HG02981 (cell line): ENCODE measurements at regions not wholly inside any gene's neighbourhood (a gene's known extent, or its start where the extent isn't known, plus 50 kb on each side); places are given as distances from the start of the nearest gene placed in this dataset.

Experiments used
- ATAC-seq: cut with Tn5 transposase; IDR thresholded peaks from one replicate; pipeline ENCODE4 v1.9.1; 2021; ENCODE audit warnings: mild to moderate bottlenecking, moderate library complexity; ENCODE audit not compliant: unreplicated experiment

DNA sequence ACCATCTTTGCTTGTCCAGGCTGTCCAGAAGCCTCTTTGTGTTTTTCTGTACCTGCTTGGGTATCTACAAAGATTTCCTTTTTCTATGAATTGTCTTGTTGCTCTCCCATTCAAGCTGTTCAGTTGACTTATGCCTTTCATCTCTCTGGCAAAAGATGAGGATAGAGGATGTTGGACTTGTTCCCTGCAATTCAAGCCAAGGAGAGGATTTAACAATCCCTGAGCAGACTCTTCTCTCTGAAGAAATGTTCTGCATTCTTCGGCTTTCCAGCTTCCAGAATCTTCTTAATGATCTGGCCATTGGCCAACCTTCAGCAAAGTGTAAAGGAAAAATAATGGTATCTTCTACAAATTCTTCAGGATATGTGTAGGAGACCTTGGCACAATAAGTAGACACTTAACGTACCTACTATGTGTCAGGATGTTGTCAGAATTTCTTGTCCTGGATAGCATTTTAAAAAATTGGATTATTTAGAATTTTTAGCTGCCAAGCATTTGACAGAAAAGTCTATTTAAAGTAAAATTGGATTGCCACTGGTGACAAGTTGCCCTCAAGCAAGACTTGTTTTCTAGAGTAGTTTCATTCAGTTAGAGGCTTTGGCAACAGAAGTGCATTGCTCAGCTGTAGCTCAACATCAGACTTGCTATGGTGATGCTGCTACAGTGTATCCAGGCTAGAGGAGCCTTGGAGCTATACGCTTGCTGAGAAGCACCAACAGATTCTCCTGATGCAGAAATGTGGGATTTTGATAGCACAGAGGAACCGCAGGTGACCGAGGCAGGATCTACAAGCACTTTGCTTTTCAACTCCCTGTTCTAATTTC, 455.7 kb downstream of the SUCLA2 start:
- no peak for ATAC-seq

DNA sequence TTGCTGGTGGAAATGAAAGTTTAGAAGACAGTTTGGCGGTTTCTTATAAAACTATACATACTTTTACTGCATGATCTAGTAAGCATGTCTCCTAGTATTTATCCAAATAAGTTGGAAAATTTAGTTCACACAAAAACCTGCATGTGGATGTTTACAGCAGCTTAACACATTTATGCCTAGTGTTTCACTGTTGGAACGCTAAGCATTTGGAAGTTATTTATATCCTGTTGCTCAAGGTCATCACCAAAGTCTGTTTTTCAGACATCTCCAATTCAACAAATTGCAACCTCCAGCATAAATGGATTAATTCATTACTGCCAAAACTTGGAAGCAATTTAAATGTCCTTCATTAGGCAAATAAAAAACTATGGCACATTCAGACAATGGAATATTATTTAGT, 461.8 kb downstream of the SUCLA2 start:
- ATAC-seq, result no peak

GRCh38 chr13:47523771-47524170, 477.3 kb downstream of the SUCLA2 start:
- no peak for ATAC-seq

GRCh38 chr13:47521890-47522487, 479.1 kb downstream of the SUCLA2 start:
- ATAC-seq, result no peak

GRCh38 chr13:47519626-47520025, 481.4 kb downstream of the SUCLA2 start:
- ATAC-seq, result no peak

- no peak for ATAC-seq
Observed at GRCh38 chr13:47518530-47518929, 482.5 kb downstream of the SUCLA2 start.

- ATAC-seq, result no peak
Observed at GRCh38 chr13:47511647-47512046, 489.4 kb downstream of the SUCLA2 start.

- no peak for ATAC-seq
Observed at GRCh38 chr13:47508527-47509228, 492.4 kb downstream of the SUCLA2 start.

DNA sequence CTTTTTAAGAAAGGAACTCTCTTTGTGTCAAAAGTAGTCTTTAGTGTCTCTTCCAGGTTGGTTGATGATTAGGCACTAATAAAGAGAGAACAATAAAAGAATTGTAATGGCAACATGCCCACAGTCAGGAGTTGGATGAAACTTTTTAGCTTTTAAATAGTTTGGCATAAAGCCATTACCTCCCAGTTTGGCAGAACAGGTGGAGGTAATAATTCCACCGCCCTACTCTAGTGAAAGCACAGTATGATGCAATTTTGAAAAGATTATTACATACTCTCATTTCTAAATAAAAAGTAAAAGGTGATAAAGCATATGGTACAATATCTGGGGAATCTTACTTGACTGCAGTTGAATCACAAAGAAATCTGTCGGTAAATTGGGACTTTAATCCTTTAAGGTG, 497.6 kb downstream of the SUCLA2 start:
- ATAC-seq, result no peak

GRCh38 chr13:47502166-47502565, 498.9 kb downstream of the SUCLA2 start:
- no peak for ATAC-seq

GRCh38 chr13:47499358-47500150, 501.5 kb downstream of the SUCLA2 start:
- no peak for ATAC-seq

DNA sequence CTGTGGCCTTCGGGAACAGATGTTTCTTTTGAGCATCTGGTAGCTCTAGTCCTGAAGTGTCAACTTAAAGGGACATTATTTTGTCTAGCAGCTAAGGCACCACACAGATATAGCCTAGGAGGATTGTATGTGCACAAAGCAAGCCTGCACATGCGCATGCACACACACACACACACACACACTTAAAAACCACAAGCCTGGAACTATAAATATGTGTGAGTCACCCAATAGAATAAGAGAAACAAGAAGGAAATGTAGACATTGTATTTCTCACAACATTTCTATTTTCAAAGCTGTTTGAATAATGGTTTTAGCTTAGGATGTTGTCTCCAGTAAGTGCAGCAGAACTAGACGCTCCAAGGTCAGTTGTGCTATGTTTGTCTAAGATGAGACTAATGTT, 516.5 kb downstream of the SUCLA2 start:
- no peak for ATAC-seq

GRCh38 chr13:47481536-47481935, 519.5 kb downstream of the SUCLA2 start:
- ATAC-seq, result no peak

- ATAC-seq, result no peak
Observed at GRCh38 chr13:47480951-47481350, 520.1 kb downstream of the SUCLA2 start.

DNA sequence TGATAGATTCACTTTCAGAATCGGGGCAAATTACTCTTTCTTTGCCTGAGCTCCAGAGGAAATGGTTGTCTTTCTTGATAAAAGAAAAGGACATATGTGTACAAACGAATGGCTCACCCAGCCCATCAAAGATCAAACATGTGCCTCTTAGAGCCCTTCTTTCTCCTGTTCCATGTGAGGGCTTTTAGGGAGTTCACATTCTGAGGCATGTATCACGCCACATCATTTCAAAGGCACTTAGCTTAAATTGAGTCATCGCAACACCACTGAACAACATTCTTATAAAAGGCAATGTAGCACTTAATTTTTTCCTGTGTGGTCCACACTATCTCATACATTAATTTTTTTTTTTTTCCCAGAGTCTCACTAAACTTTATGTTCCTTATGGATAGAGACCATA, 521.0 kb downstream of the SUCLA2 start:
- no peak for ATAC-seq

DNA sequence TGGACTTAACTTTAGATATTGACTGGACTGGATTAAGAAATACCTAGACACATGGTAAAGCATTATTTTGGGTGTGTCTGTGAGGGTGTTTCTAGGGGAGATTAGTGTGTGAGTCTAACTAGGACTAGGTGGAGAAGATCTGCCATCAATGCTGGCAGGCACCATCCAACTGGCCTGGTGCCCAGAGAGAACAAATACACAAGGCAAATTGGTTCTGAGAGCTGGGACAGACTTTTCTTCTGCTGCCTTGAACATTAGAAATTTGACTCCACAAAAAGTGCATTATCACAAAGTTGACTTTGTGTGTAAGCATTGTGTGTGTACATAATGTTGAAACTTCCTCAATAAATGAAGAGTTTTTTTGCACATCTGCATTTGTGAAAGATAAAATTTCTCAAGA, 522.1 kb downstream of the SUCLA2 start:
- ATAC-seq, result no peak

DNA sequence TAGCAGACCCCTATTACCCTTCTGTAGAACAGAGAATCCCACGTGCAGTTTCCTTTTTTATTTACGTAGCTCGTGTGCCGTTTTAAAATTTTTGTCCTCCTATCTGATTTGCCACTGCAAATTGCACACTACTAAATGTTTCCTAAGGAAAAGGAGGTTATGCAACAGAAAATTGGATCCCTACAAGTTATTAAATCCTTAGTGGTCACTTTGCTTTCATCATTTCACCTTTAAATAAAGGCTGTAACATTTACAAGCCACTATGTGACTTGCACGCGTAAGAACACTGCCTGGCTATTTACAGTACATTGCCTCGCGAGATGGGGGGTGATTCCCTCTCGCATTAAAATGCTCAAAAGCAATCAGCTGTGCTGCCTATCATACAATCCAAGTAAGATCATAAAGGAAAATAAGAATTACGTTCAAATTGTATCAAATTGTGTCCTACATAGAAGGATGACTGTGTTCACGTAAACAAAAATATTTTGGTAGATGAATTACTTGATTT, 525.6 kb downstream of the SUCLA2 start:
- ATAC-seq, result no peak

DNA sequence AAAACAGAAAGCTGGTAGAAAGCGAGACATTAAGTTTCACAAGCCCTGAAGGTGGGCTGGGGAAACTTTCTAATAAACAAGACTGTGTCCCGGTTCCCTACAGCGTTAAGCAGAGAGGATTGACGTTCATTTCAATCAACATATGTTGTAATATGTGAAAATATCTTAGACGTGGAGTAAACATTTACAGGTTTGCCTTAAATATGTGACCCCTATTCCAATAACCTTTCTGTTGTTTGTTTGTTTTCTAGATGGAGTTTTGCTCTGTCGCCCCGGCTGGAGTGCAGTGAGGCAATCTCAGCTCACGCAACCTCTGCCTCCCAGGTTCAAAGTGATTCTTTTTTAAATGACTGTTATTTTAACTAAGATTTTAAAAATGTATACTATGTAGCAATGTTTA, 526.2 kb downstream of the SUCLA2 start:
- ATAC-seq, result no peak

GRCh38 chr13:47474326-47474725, 526.7 kb downstream of the SUCLA2 start:
- ATAC-seq, result no peak

DNA sequence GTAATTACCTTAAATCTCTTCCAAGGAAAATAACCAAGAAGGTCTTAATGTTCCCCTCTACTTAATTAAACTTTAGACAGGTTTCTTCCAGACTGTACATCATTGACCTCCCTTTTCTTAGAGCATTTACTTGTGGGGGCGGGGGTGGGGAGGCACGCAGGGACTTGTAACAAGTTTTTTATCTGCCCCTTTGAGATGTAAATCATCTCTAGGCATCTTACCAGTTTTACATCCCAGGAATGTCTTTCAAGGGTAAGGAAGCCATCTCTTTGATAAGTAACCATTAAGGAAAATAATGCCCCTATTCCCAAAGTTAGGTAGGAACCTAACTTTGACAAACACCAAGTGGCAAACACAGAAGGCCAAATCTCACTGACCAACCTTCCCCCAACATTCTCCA, 528.6 kb downstream of the SUCLA2 start:
- no peak for ATAC-seq

DNA sequence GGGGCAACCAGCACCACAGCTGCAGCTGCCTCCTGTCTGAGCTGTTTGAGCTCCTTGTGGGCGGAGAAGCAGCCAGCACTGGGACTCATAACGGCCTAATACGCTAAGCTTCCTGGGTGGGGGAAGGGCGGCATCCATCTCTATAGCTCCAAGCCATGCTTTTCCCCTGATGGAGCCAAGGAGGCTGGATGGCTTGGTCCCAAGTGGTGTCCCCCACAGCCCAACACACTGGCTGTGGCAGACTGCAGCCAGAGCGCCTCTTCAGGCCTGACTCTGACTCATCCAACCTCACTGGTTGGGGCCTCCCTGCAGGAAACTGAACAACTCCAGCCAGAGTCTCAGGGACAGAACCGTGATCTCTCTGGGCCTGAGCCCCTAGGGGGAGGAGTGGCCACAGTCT, 537.3 kb downstream of the SUCLA2 start:
- ATAC-seq, result no peak
